Neural crest cell (in vitro differentiated cells): ENCODE measurements at regions not wholly inside any gene's neighbourhood (a gene's known extent, or its start where the extent isn't known, plus 50 kb on each side); places are given as distances from the start of the nearest gene placed in this dataset.

Experiments used
- DNase-seq: peaks from one replicate; pipeline ENCODE4 v3.0.0; 2021; ENCODE audit warnings: low read depth, mixed read lengths, low spot score
- H3K27ac Mint-ChIP-seq: one replicate; pipeline ENCODE4 v1.8.0; 2021; ENCODE audit warnings: mild to moderate bottlenecking, mixed read lengths; ENCODE audit not compliant: unreplicated experiment
- H3K27me3 Mint-ChIP-seq: 2 replicates; pipeline ENCODE4 v1.8.0; 2021; ENCODE audit warnings: low read depth, mild to moderate bottlenecking, mixed read lengths
- H3K36me3 Mint-ChIP-seq: 2 replicates; pipeline ENCODE4 v1.8.0; 2021; ENCODE audit warnings: low read depth, mild to moderate bottlenecking, mixed read lengths
- H3K4me1 Mint-ChIP-seq: 2 replicates; pipeline ENCODE4 v1.8.0; 2021; ENCODE audit warnings: mixed read lengths
- H3K4me3 Mint-ChIP-seq: one replicate; pipeline ENCODE4 v1.8.0; 2021; ENCODE audit warnings: mild to moderate bottlenecking, mixed read lengths
- H3K9me3 Mint-ChIP-seq: 2 replicates; pipeline ENCODE4 v1.8.0; 2021; ENCODE audit warnings: mixed read lengths
- CTCF ChIP-seq: fragments of 200-600 bp; sonication (generic); conservative IDR thresholded peaks from 2 replicates; pipeline ENCODE4 v1.5.0; 2021; ENCODE audit warnings: antibody characterized with exemption, mild to moderate bottlenecking

GRCh38 chr10:43981232-43981631, 332.6 kb upstream of the ZNF32 start:
- Mint-ChIP-seq H3K4me1 (peaks cover 12% of the 10 kb centered on the region), H3K27me3 (no peaks in the 10 kb centered on the region), H3K9me3 (no peaks in the 10 kb centered on the region), H3K27ac (no peak overlapping the region), H3K36me3 (no peaks in the 10 kb centered on the region), H3K4me3 (no peak overlapping the region)
- no peak for DNase-seq
- no peak for TF ChIP-seq CTCF

- Mint-ChIP-seq H3K9me3 (no peaks in the 10 kb centered on the region), H3K36me3 (no peaks in the 10 kb centered on the region), H3K27me3 (no peaks in the 10 kb centered on the region), H3K27ac (no peak overlapping the region), H3K4me1 (peaks cover 12% of the 10 kb centered on the region), H3K4me3 (no peak overlapping the region)
- TF ChIP-seq CTCF: no peak
- DNase-seq: no peak
Observed at GRCh38 chr10:43980715-43981114, 332.0 kb upstream of the ZNF32 start.

GRCh38 chr10:43980313-43980712, 331.6 kb upstream of the ZNF32 start:
- no peak for TF ChIP-seq CTCF
- Mint-ChIP-seq H3K36me3 (no peaks in the 10 kb centered on the region), H3K9me3 (no peaks in the 10 kb centered on the region), H3K27ac (no peak overlapping the region), H3K4me1 (peaks cover 12% of the 10 kb centered on the region), H3K27me3 (no peaks in the 10 kb centered on the region), H3K4me3 (no peak overlapping the region)
- no peak for DNase-seq

GRCh38 chr10:43979551-43979950, 330.9 kb upstream of the ZNF32 start:
- H3K36me3 Mint-ChIP-seq: no peaks in the 10 kb centered on the region
- no peaks in the 10 kb centered on the region for H3K27me3 Mint-ChIP-seq
- no peak for TF ChIP-seq CTCF
- no peak overlapping the region for H3K4me3 Mint-ChIP-seq
- peaks cover 12% of the 10 kb centered on the region for H3K4me1 Mint-ChIP-seq
- no peak for DNase-seq
- no peak overlapping the region for H3K27ac Mint-ChIP-seq
- H3K9me3 Mint-ChIP-seq: no peaks in the 10 kb centered on the region

GRCh38 chr10:43978936-43979335, 330.3 kb upstream of the ZNF32 start:
- TF ChIP-seq CTCF: no peak
- no peaks in the 10 kb centered on the region for H3K36me3 Mint-ChIP-seq
- no peaks in the 10 kb centered on the region for H3K27me3 Mint-ChIP-seq
- no peak for DNase-seq
- H3K4me1 Mint-ChIP-seq: peaks cover 12% of the 10 kb centered on the region
- no peak overlapping the region for H3K27ac Mint-ChIP-seq
- no peak overlapping the region for H3K4me3 Mint-ChIP-seq
- H3K9me3 Mint-ChIP-seq: no peaks in the 10 kb centered on the region

- no peaks in the 10 kb centered on the region for H3K36me3 Mint-ChIP-seq
Observed at GRCh38 chr10:43978091-43978490, 329.4 kb upstream of the ZNF32 start.

More at GRCh38 chr10:43978091-43978490, 329.4 kb upstream of the ZNF32 start:
- TF ChIP-seq CTCF: no peak
- H3K4me3 Mint-ChIP-seq: no peak overlapping the region
- H3K27me3 Mint-ChIP-seq: no peaks in the 10 kb centered on the region
- peaks cover 12% of the 10 kb centered on the region for H3K4me1 Mint-ChIP-seq
- no peak overlapping the region for H3K27ac Mint-ChIP-seq
- no peak for DNase-seq
- no peaks in the 10 kb centered on the region for H3K9me3 Mint-ChIP-seq
